Stimulated activated CD4-positive, alpha-beta T cell treated with anti-CD3 and anti-CD28 coated beads, Interleukin-4, amount 100 ng/mL, for 4 hours (primary cell): ENCODE measurements at regions not wholly inside any gene's neighbourhood (a gene's known extent, or its start where the extent isn't known, plus 50 kb on each side); places are given as distances from the start of the nearest gene placed in this dataset.
"Not testable (repeated sequence)": the region's sequence is repeated elsewhere in the genome, so short reads cannot be mapped to it uniquely, and the experiment has no call there.

ENCODE experiments used
- DNase-seq, 2 experiments: peaks; one replicate each; pipeline ENCODE4 v3.0.0-alpha.2; 2020

- no peak for DNase-seq
These were observed 910.3 kb downstream of the STIM2 start for GRCh38 chr4:27770895-27771294.

- no peak for DNase-seq
These were observed 914.5 kb downstream of the STIM2 start for GRCh38 chr4:27775156-27775555.

- DNase-seq = no peak
These were observed 919.2 kb downstream of the STIM2 start for GRCh38 chr4:27779827-27780226.

GRCh38 chr4:27787195-27787594 is 926.6 kb downstream of the STIM2 start:
- no peak for DNase-seq

- DNase-seq = no peak
These were observed 929.1 kb downstream of the STIM2 start for GRCh38 chr4:27789773-27790172.

GRCh38 chr4:27790911-27791310 is 930.3 kb downstream of the STIM2 start:
- DNase-seq = no peak

GRCh38 chr4:27791640-27792039 is 931.0 kb downstream of the STIM2 start:
- DNase-seq = no peak

GRCh38 chr4:27807207-27807606 is 946.6 kb downstream of the STIM2 start:
- DNase-seq = no peak

- no peak for DNase-seq
These were observed 951.3 kb downstream of the STIM2 start for GRCh38 chr4:27811948-27812347.

GRCh38 chr4:27813226-27813625 is 952.6 kb downstream of the STIM2 start:
- DNase-seq = not testable (repeated sequence)

GRCh38 chr4:27813699-27814425 is 953.2 kb downstream of the STIM2 start:
- not testable (repeated sequence) for DNase-seq

GRCh38 chr4:27819246-27819645 is 958.6 kb downstream of the STIM2 start:
- no peak for DNase-seq

- DNase-seq = no peak
These were observed 968.2 kb downstream of the STIM2 start for GRCh38 chr4:27828843-27829242.

- DNase-seq = no peak
These were observed 969.6 kb downstream of the STIM2 start for GRCh38 chr4:27830251-27830650.

GRCh38 chr4:27835851-27836250 is 975.2 kb downstream of the STIM2 start:
- no peak for DNase-seq

GRCh38 chr4:27836523-27836922 is 975.9 kb downstream of the STIM2 start:
- no peak for DNase-seq

GRCh38 chr4:27843776-27844175 is 983.1 kb downstream of the STIM2 start:
- no peak for DNase-seq

- DNase-seq = no peak
These were observed 983.7 kb downstream of the STIM2 start for GRCh38 chr4:27844376-27844775.

GRCh38 chr4:27846951-27847350 is 986.3 kb downstream of the STIM2 start:
- no peak for DNase-seq

GRCh38 chr4:27861381-27861787 is 1000.7 kb downstream of the STIM2 start:
- no peak for DNase-seq

- DNase-seq = no peak
These were observed 1001.2 kb downstream of the STIM2 start for GRCh38 chr4:27861802-27862201.

- DNase-seq = no peak
These were observed 1013.0 kb downstream of the STIM2 start for GRCh38 chr4:27873596-27873995.

- no peak for DNase-seq
These were observed 1021.1 kb downstream of the STIM2 start for GRCh38 chr4:27881705-27882104.

GRCh38 chr4:27886120-27886519 is 1025.5 kb downstream of the STIM2 start:
- no peak for DNase-seq

GRCh38 chr4:27887646-27888045 is 1027.0 kb downstream of the STIM2 start:
- DNase-seq = no peak
